ENCODE measurements at regions not wholly inside any gene's neighbourhood (a gene's known extent, or its start where the extent isn't known, plus 50 kb on each side); places are given as distances from the start of the nearest gene placed in this dataset.
"Not testable (repeated sequence)": the region's sequence is repeated elsewhere in the genome, so short reads cannot be mapped to it uniquely, and the experiment has no call there.

GRCh38 chr12:90672081-90672480 lies 282.9 kb downstream of the CCER1 start:
- Mint-ChIP-seq H3K27me3 (ENCODE audit: insufficient read depth) (no peaks in the 10 kb centered on the region), H3K9me3 (peaks cover 36% of the 10 kb centered on the region), H3K27ac (no peak overlapping the region), H3K36me3 (ENCODE audit: low read depth) (no peaks in the 10 kb centered on the region; the same call in 1 of the 2 replicates), H3K4me3 (no peak overlapping the region), H3K4me1 (ENCODE audit: low read depth) (no peaks in the 10 kb centered on the region)
- no peak for DNase-seq
- no peak for TF ChIP-seq CTCF (IDR thresholded peaks at IDR 0.05)

GRCh38 chr12:90663949-90664348 lies 291.0 kb downstream of the CCER1 start:
- not testable (repeated sequence) for H3K4me3 Mint-ChIP-seq; H3K27ac Mint-ChIP-seq; H3K27me3 Mint-ChIP-seq (ENCODE audit: insufficient read depth); H3K4me1 Mint-ChIP-seq (ENCODE audit: low read depth); DNase-seq; H3K36me3 Mint-ChIP-seq (ENCODE audit: low read depth)
- peaks cover 25% of the 10 kb centered on the region for H3K9me3 Mint-ChIP-seq

- TF ChIP-seq CTCF (IDR thresholded peaks at IDR 0.05): no peak
Observed at GRCh38 chr12:90659060-90659459, 295.9 kb downstream of the CCER1 start.

DNA sequence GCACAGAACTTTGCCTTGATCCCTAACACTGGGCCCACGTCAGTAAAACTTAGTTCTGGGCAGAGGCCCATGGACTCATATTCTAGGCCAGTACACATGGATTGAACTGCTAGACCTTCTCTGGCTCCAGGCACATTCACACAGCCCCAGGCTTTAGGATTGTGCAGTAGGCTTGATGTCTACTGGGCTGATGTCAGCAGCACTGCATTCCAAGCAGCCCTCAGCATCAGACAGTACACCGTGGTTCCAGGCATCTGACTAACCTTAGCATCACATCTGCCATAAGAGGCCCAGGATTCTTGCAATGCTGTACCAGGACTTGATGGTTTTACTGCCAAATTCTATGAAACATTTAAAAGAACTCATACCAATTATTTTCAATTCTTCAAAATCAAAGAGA lies 301.9 kb downstream of the CCER1 start:
- Mint-ChIP-seq H3K36me3 (ENCODE audit: low read depth) (no peaks in the 10 kb centered on the region), H3K4me1 (ENCODE audit: low read depth) (no peaks in the 10 kb centered on the region), H3K27me3 (ENCODE audit: insufficient read depth) (no peaks in the 10 kb centered on the region), H3K9me3 (peaks cover 10% of the 10 kb centered on the region), H3K27ac (no peak overlapping the region), H3K4me3 (no peak overlapping the region)
- DNase-seq: no peak
- no peak for TF ChIP-seq CTCF (IDR thresholded peaks at IDR 0.05)

More at GRCh38 chr12:90659060-90659459, 295.9 kb downstream of the CCER1 start:
- no peak overlapping the region for H3K27ac Mint-ChIP-seq
- no peak for DNase-seq
- H3K9me3 Mint-ChIP-seq: peaks cover 16% of the 10 kb centered on the region
- no peaks in the 10 kb centered on the region for H3K4me1 Mint-ChIP-seq (ENCODE audit: low read depth)
- H3K27me3 Mint-ChIP-seq (ENCODE audit: insufficient read depth): no peaks in the 10 kb centered on the region
- no peak overlapping the region for H3K4me3 Mint-ChIP-seq
- H3K36me3 Mint-ChIP-seq (ENCODE audit: low read depth): no peaks in the 10 kb centered on the region

- H3K27me3 Mint-ChIP-seq (ENCODE audit: insufficient read depth): no peaks in the 10 kb centered on the region
- H3K9me3 Mint-ChIP-seq: peaks cover 10% of the 10 kb centered on the region
- no peaks in the 10 kb centered on the region for H3K36me3 Mint-ChIP-seq (ENCODE audit: low read depth)
- no peak overlapping the region for H3K4me3 Mint-ChIP-seq
- DNase-seq: no peak
- TF ChIP-seq CTCF (IDR thresholded peaks at IDR 0.05): no peak
- no peaks in the 10 kb centered on the region for H3K4me1 Mint-ChIP-seq (ENCODE audit: low read depth)
- H3K27ac Mint-ChIP-seq: no peak overlapping the region
Observed at GRCh38 chr12:90652280-90652679, 302.7 kb downstream of the CCER1 start.

DNA sequence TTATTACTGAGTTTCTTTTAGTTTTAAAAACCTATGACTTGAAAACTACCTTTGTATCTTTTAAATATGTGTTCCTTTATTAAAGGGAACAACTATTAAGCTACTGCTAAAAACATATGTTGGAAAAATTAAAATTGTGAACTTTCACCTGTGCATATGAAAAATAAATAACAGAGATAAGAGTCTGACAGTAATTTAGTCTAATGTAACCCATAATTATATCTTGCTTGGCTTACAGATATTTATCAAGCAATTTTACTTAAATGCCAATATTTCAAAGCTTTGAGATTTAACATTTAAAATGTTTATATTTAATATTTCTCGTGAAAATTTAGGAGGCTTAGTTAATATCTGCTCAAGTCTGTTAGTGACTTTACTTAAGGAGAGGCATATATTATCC lies 309.8 kb downstream of the CCER1 start:
- no peaks in the 10 kb centered on the region for H3K27me3 Mint-ChIP-seq (ENCODE audit: insufficient read depth)
- TF ChIP-seq CTCF (IDR thresholded peaks at IDR 0.05): no peak
- H3K9me3 Mint-ChIP-seq: peaks cover 9% of the 10 kb centered on the region
- no peak overlapping the region for H3K27ac Mint-ChIP-seq
- H3K36me3 Mint-ChIP-seq (ENCODE audit: low read depth): no peaks in the 10 kb centered on the region
- H3K4me1 Mint-ChIP-seq (ENCODE audit: low read depth): no peaks in the 10 kb centered on the region
- H3K4me3 Mint-ChIP-seq: no peak overlapping the region
- DNase-seq: no peak
